GM23248 (cell line): ENCODE measurements at regions not wholly inside any gene's neighbourhood (a gene's known extent, or its start where the extent isn't known, plus 50 kb on each side); places are given as distances from the start of the nearest gene placed in this dataset.

Source experiments
- EZH2 ChIP-seq: fragments of 200-600 bp; sonication (generic); IDR thresholded peaks from 2 replicates; pipeline ENCODE4 v1.6.1; 2018; ENCODE audit warnings: antibody characterized with exemption, mild to moderate bottlenecking; ENCODE audit not compliant: insufficient read depth, poor library complexity, severe bottlenecking
- EZH2phosphoT487 ChIP-seq: fragments of 200-600 bp; sonication (generic); IDR thresholded peaks from 2 replicates; pipeline ENCODE4 v1.6.1; 2018; ENCODE audit warnings: antibody characterized with exemption, moderate library complexity, mild to moderate bottlenecking, low read depth; ENCODE audit not compliant: insufficient read depth

DNA sequence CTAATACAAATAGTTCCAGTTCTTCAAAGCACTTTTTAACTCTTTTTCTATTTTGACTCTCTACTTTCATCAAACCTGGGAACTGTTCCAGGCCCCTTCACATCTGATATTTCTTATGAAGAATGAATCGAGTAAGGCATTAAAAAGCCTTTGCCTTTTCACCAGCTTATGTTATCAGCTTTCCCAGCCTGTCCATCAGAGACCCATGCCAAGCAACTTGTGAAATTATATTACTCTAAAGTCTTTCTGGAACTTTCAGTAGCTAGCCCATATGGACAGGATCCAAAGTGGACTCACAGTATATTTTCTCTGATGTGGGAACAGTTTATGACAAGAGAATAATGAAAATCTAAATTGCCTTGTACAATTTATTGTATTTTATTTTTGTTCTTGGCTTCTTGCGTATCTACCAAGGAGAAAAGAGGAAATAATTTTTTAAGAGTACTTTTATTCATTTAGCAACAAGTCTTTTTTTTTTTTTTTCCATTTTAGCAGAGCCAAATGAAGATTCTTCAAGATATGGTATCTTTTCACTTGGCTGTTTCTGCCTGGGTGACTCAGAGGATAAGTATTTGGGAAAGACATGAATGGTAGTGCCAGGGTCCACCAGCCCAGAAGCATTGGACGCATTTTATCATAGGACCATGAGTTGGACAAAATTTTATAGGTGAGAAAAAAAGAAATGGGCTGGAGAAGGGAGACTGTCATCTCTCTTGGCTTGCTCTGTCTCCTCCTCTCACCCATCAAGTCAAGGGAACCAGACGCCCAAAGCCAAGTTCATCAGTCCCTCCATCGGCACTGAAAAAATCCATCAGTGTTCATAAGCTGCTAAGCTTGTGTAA, 195.8 kb upstream of the NEBL start:
- no peak for TF ChIP-seq EZH2
- TF ChIP-seq EZH2phosphoT487: no peak
